ENCODE measurements at regions not wholly inside any gene's neighbourhood (a gene's known extent, or its start where the extent isn't known, plus 50 kb on each side); places are given as distances from the start of the nearest gene placed in this dataset.

DNA sequence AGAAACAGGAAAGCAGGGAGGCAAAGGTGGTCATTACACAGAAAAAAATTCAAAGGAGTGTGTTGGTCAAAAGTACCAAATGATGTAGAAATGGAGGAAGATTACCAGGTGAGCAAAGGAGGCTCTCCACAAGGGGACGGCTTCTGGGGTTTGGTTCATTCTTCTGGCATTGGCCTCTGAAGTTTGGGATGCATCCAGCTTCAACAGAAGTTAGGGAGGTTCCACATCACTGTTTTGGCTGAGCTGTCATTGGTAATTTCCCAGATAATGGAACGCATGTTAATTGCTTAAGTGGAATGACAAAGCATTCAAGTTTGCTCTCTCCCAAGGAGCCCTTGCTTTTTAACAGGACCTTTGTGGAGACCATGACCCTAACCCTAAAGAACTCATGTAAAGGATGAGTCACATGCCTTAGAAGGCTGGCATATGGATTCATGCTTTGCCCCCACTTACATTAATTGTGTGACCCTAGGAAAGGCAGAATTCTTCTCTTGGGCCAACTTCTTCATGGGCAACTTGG lies 398.6 kb downstream of the GPAM start:
- no peaks in the 10 kb centered on the region for H3K9me3 ChIP-seq
- no peak overlapping the region for H3K27ac ChIP-seq
- no peak for DNase-seq (ENCODE audit: low spot score in 2 of 2)
- H3K36me3 ChIP-seq = no peaks in the 10 kb centered on the region
- no peak overlapping the region for H3K4me3 ChIP-seq
- H3K27me3 ChIP-seq = no peaks in the 10 kb centered on the region
- H3K4me1 ChIP-seq = no peaks in the 10 kb centered on the region
- 44% methylated on average over 2 of the region's 2 CpGs for WGBS
- TF ChIP-seq POLR2A (IDR thresholded peaks at IDR 0.05) (no peak), EP300 (IDR thresholded peaks at IDR 0.05) (no peak)

DNA sequence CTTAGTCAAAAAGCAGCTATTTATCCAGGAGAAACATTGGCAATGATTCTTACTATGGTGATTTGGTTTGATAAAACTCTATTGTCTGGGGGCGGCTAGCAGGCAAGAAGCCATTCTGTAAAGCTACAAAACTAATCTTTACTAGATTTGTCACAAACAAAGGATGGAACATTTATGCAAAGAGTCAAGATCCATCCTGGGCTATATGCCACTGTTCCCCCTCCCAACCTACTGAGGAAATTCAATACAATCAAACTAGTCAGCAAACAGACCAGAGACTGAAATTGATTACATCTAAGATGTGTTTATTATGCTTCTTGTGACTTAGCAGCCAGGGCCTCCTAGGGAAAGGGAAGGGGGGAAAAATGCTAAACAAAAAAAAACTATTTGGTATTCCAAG lies 397.6 kb downstream of the GPAM start:
- Histone ChIP-seq H3K36me3 (no peaks in the 10 kb centered on the region), H3K27me3 (no peaks in the 10 kb centered on the region), H3K4me1 (no peaks in the 10 kb centered on the region), H3K9me3 (no peaks in the 10 kb centered on the region), H3K27ac (no peak overlapping the region), H3K4me3 (no peak overlapping the region)
- DNase-seq (ENCODE audit: low spot score in 2 of 2) = no peak
- TF ChIP-seq EP300 (IDR thresholded peaks at IDR 0.05) (no peak), POLR2AphosphoS5 (IDR thresholded peaks at IDR 0.05) (no peak), POLR2A (IDR thresholded peaks at IDR 0.05) (no peak)
- 74% methylated on average over 1 of the region's 1 CpG for WGBS

DNA sequence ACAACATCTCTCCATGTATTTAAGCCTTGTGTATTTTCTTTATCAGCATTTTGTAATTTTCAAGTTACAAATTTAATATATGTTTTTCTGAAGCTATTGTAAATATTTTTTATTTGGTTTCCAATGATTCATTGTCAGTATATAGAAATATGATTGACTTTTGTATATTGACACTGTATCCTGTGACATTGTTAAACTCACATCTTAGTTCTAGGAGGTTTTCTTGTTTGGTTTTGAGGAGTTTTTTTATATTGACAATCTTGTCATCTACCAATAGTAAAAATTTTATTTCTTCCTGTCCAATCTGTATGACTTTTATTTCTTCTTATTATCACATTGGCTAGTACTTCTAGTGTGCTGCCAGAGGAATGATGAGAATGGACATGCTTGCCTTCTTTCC lies 393.7 kb downstream of the GPAM start:
- Histone ChIP-seq H3K36me3 (no peaks in the 10 kb centered on the region), H3K9me3 (no peaks in the 10 kb centered on the region), H3K4me3 (no peak overlapping the region), H3K27me3 (no peaks in the 10 kb centered on the region), H3K4me1 (no peaks in the 10 kb centered on the region), H3K27ac (no peak overlapping the region)
- DNase-seq (ENCODE audit: low spot score in 2 of 2) = no peak
- TF ChIP-seq POLR2AphosphoS5 (IDR thresholded peaks at IDR 0.05) (no peak), POLR2A (IDR thresholded peaks at IDR 0.05) (no peak), CTCF (IDR thresholded peaks at IDR 0.05) (no peak), EP300 (IDR thresholded peaks at IDR 0.05) (no peak)

GRCh38 chr10:111801841-111802240 lies 381.7 kb downstream of the GPAM start:
- H3K36me3 ChIP-seq = no peaks in the 10 kb centered on the region
- no peak for TF ChIP-seq EP300 (IDR thresholded peaks at IDR 0.05)
- no peak for TF ChIP-seq POLR2AphosphoS5 (IDR thresholded peaks at IDR 0.05)
- TF ChIP-seq POLR2A (IDR thresholded peaks at IDR 0.05) = no peak
- TF ChIP-seq CTCF (IDR thresholded peaks at IDR 0.05) = no peak
- no peaks in the 10 kb centered on the region for H3K9me3 ChIP-seq
- H3K4me3 ChIP-seq = no peak overlapping the region
- no peaks in the 10 kb centered on the region for H3K27me3 ChIP-seq
- DNase-seq (ENCODE audit: low spot score in 2 of 2) = no peak
- H3K4me1 ChIP-seq = no peaks in the 10 kb centered on the region
- WGBS = 84% methylated on average over 2 of the region's 2 CpGs
- no peak overlapping the region for H3K27ac ChIP-seq

DNA sequence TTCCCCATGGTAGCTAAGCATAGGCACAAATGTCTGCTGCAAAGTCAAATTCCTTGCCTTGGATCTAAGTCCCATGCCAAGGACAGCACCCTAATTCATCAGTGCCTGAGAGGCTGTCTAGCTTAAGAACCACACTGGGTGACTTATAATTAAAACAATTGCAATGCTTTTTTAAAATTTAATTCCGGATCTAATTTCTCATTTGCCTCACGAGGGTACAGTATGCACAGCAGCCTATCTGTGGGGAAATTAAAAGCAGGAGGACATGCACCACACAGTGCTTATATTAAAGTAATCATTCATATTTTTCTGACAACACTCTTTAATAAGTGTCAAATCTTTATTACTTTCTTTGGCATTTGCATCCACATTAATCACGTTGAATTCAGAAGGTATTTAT lies 378.8 kb downstream of the GPAM start:
- TF ChIP-seq POLR2AphosphoS5 (IDR thresholded peaks at IDR 0.05) (no peak), CTCF (IDR thresholded peaks at IDR 0.05) (no peak), EP300 (IDR thresholded peaks at IDR 0.05) (no peak), POLR2A (IDR thresholded peaks at IDR 0.05) (no peak)
- DNase-seq (ENCODE audit: low spot score in 2 of 2) = no peak
- no peaks in the 10 kb centered on the region for H3K9me3 ChIP-seq
- no peaks in the 10 kb centered on the region for H3K36me3 ChIP-seq
- H3K27ac ChIP-seq = no peak overlapping the region
- H3K27me3 ChIP-seq = no peaks in the 10 kb centered on the region
- no peak overlapping the region for H3K4me3 ChIP-seq
- 61% methylated on average over 3 of the region's 3 CpGs for WGBS
- no peaks in the 10 kb centered on the region for H3K4me1 ChIP-seq

GRCh38 chr10:111811517-111811916 lies 372.0 kb downstream of the GPAM start:
- no peak for TF ChIP-seq POLR2AphosphoS5 (IDR thresholded peaks at IDR 0.05)
- TF ChIP-seq EP300 (IDR thresholded peaks at IDR 0.05) = no peak
- no peak for TF ChIP-seq CTCF (IDR thresholded peaks at IDR 0.05)
- TF ChIP-seq POLR2A (IDR thresholded peaks at IDR 0.05) = no peak
- H3K27me3 ChIP-seq = no peaks in the 10 kb centered on the region
- H3K27ac ChIP-seq = no peak overlapping the region
- H3K9me3 ChIP-seq = no peaks in the 10 kb centered on the region
- 70% methylated on average over 3 of the region's 3 CpGs for WGBS
- no peaks in the 10 kb centered on the region for H3K4me1 ChIP-seq
- no peak overlapping the region for H3K4me3 ChIP-seq
- no peaks in the 10 kb centered on the region for H3K36me3 ChIP-seq
- no peak for DNase-seq (ENCODE audit: low spot score in 2 of 2)
